Right lobe of liver (tissue), 6 donors: ENCODE measurements at regions not wholly inside any gene's neighbourhood (a gene's known extent, or its start where the extent isn't known, plus 50 kb on each side); places are given as distances from the start of the nearest gene placed in this dataset.

Source experiments
- ATAC-seq, 4 donors: fragments of 200-7000 bp; cut with Tn5 transposase; one replicate each; pipeline ENCODE4 v1.9.1; 2020; ENCODE audit warnings: mild to moderate bottlenecking in 4 of 4, moderate library complexity in 4 of 4
- DNase-seq, 3 donors: peaks; one replicate each; pipeline ENCODE4 v3.0.0-alpha.2; 2020
- H3K27ac ChIP-seq, 3 donors: fragments of 200-600 bp; one replicate each; pipeline ENCODE4 v1.8.0; 2022
- H3K27me3 ChIP-seq, 2 donors: fragments of 200-600 bp; one replicate each; pipeline ENCODE4 v1.8.0; 2022
- H3K36me3 ChIP-seq, 4 donors: fragments of 200-600 bp; sonication (generic) in 1 of 4; one replicate each; pipeline versions ENCODE4 v1.5.1 to v1.8.0; 2017 to 2022; ENCODE audit warnings: control low read depth in 1 of 4
- H3K4me1 ChIP-seq, 4 donors: fragments of 200-600 bp; sonication (generic) in 1 of 4; one replicate each; pipeline versions ENCODE4 v1.5.1 to v1.8.0; 2017 to 2022; ENCODE audit warnings: control low read depth in 1 of 4
- H3K4me3 ChIP-seq, 3 donors: fragments of 200-600 bp; one replicate each; pipeline ENCODE4 v1.8.0; 2022
- H3K9me3 ChIP-seq, 4 donors: fragments of 200-600 bp; sonication (generic) in 1 of 4; one replicate each; pipeline versions ENCODE4 v1.5.1 to v1.8.0; 2017 to 2022; ENCODE audit warnings: control low read depth in 1 of 4
- POLR2A ChIP-seq: fragments of 450-650 bp; IDR thresholded peaks from one replicate; pipeline ENCODE4 v1.6.1; 2017; ENCODE audit warnings: antibody characterized with exemption, mild to moderate bottlenecking
- WGBS: methylation state at CpG from one replicate; pipeline ENCODE4 v1.1.6; 2018; ENCODE audit warnings: low coverage, low lambda C conversion rate; ENCODE audit not compliant: insufficient coverage; ENCODE audit errors: missing lambda C conversion rate; 5-methylcytosine and 5-hydroxymethylcytosine counted together
- intact Hi-C, 2 donors: fragments of 100-400 bp; cut with DNase I; formaldehyde crosslinking; loops; one replicate each; pipeline versions ENCODE4 v1.11.2 to v1.14.1; 2022
- TF ChIP-seq, protein P1 (sequence below), 4 donors: fragments of 200-600 bp in 3 of 4; fragments of 450-650 bp in 1 of 4; IDR thresholded peaks; one replicate each; pipeline versions ENCODE4 v1.5.1 to v1.8.0; 2016 to 2022; ENCODE audit warnings: antibody characterized with exemption in 4 of 4, mild to moderate bottlenecking in 2 of 4
- donor health status: DM: no; HTN: yes; CAD: no.
- donor health status: DM: no; HTN: no; CAD: no.
- donor health status: DM: no; HTN: no; CAD: no.
- donor health status: DM: no; HTN: yes; CAD: no.
- donor health status: DM: no; HTN: yes; CAD: no.

GRCh38 chr22:48088251-48088650, 1325.8 kb downstream of the TBC1D22A start:
- no peaks in the 10 kb centered on the region for H3K9me3 ChIP-seq
- DNase-seq (no peak), ATAC-seq (no peak)
- H3K36me3 ChIP-seq = no peaks in the 10 kb centered on the region
- no peak overlapping the region for H3K27ac ChIP-seq
- TF ChIP-seq, protein P1, sequence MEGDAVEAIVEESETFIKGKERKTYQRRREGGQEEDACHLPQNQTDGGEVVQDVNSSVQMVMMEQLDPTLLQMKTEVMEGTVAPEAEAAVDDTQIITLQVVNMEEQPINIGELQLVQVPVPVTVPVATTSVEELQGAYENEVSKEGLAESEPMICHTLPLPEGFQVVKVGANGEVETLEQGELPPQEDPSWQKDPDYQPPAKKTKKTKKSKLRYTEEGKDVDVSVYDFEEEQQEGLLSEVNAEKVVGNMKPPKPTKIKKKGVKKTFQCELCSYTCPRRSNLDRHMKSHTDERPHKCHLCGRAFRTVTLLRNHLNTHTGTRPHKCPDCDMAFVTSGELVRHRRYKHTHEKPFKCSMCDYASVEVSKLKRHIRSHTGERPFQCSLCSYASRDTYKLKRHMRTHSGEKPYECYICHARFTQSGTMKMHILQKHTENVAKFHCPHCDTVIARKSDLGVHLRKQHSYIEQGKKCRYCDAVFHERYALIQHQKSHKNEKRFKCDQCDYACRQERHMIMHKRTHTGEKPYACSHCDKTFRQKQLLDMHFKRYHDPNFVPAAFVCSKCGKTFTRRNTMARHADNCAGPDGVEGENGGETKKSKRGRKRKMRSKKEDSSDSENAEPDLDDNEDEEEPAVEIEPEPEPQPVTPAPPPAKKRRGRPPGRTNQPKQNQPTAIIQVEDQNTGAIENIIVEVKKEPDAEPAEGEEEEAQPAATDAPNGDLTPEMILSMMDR (IDR thresholded peaks at IDR 0.05) = no peak
- no peak for TF ChIP-seq POLR2A
- H3K4me3 ChIP-seq = no peak overlapping the region
- WGBS = 48% methylated on average over 5 of the region's 5 CpGs
- no peaks in the 10 kb centered on the region for H3K27me3 ChIP-seq
- intact Hi-C loops = no loop called here
- no peaks in the 10 kb centered on the region for H3K4me1 ChIP-seq

DNA sequence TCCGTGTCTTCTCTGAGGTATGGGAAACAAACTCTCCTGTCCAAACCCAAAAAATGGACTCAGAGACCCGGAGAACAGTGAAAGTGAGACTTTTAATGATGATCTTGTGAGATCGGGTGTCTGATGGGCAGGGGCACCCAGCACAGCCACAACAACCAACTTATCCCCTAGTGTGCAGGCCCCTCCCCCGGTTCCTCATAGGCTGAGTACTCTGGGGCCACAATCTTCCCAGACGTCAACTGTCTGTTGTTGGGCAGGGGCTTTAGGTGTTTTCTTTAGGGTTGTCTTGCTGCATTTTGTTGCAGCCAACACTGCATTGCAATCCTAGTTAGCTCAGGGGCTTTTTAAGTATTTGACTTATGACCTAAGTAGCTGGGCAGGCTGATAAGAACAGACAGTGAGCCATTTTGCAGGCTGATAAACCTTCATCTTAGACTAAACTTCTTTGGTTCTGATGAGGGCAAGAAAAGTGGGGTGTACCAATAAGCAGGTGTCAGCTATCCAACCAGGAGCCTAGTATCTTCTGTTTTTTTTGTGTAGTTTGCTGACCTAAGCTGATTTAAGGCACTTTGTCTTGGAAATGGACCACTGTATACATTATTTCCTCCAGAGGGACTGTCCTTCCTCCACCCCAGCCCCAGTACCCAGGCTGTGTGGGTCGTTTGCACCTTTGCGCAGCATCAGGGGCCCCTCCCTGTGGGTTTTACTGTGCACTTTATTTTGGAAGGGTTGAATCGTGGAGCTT, 1323.6 kb downstream of the TBC1D22A start:
- intact Hi-C loops = no loop called here
- Histone ChIP-seq H3K36me3 (no peaks in the 10 kb centered on the region), H3K4me3 (no peak overlapping the region), H3K4me1 (no peaks in the 10 kb centered on the region), H3K27me3 (no peaks in the 10 kb centered on the region), H3K9me3 (no peaks in the 10 kb centered on the region), H3K27ac (no peak overlapping the region)
- no peak for DNase-seq
- ATAC-seq = no peak
- WGBS = 36% methylated on average over 4 of the region's 8 CpGs
- TF ChIP-seq, protein P1 (IDR thresholded peaks at IDR 0.05) = no peak
- no peak for TF ChIP-seq POLR2A

GRCh38 chr22:48084729-48085050, 1322.2 kb downstream of the TBC1D22A start:
- Histone ChIP-seq H3K27me3 (no peaks in the 10 kb centered on the region), H3K27ac (no peak overlapping the region), H3K4me1 (no peaks in the 10 kb centered on the region), H3K36me3 (no peaks in the 10 kb centered on the region), H3K4me3 (no peak overlapping the region), H3K9me3 (no peaks in the 10 kb centered on the region)
- ATAC-seq (no peak), DNase-seq (no peak)
- TF ChIP-seq, protein P1 (IDR thresholded peaks at IDR 0.05) = no peak
- no peak for TF ChIP-seq POLR2A
- intact Hi-C loops = no loop called here
- WGBS = 63% methylated on average over 4 of the region's 11 CpGs

GRCh38 chr22:48084041-48084728, 1321.7 kb downstream of the TBC1D22A start:
- intact Hi-C loops = no loop called here
- H3K27me3 ChIP-seq = no peaks in the 10 kb centered on the region
- WGBS = 18% methylated on average over 10 of the region's 13 CpGs
- no peaks in the 10 kb centered on the region for H3K4me1 ChIP-seq
- H3K27ac ChIP-seq = no peak overlapping the region
- ATAC-seq (no peak), DNase-seq (no peak)
- H3K9me3 ChIP-seq = no peaks in the 10 kb centered on the region
- H3K36me3 ChIP-seq = no peaks in the 10 kb centered on the region
- no peak overlapping the region for H3K4me3 ChIP-seq
- TF ChIP-seq, protein P1 (IDR thresholded peaks at IDR 0.05) = no peak
- TF ChIP-seq POLR2A = no peak
